SKM-1 (cell line): ENCODE measurements at regions not wholly inside any gene's neighbourhood (a gene's known extent, or its start where the extent isn't known, plus 50 kb on each side); places are given as distances from the start of the nearest gene placed in this dataset.

Experiments
- DNase-seq: peaks from one replicate; lab custom pipeline; 2025; ENCODE audit not compliant: unreplicated experiment; lab: John Stamatoyannopoulos, UW

GRCh38 chr1:239219679-239220078 is 166.7 kb upstream of the CHRM3 start:
- no peak for DNase-seq

- DNase-seq = no peak
Observed at GRCh38 chr1:239218301-239218700, 168.1 kb upstream of the CHRM3 start.

GRCh38 chr1:239212811-239213220 is 173.6 kb upstream of the CHRM3 start:
- DNase-seq = no peak

- no peak for DNase-seq
Observed at GRCh38 chr1:239209591-239209990, 176.8 kb upstream of the CHRM3 start.

GRCh38 chr1:239204401-239204800 is 182.0 kb upstream of the CHRM3 start:
- DNase-seq = no peak

GRCh38 chr1:239197871-239198270 is 188.5 kb upstream of the CHRM3 start:
- no peak for DNase-seq

- DNase-seq = no peak
Observed at GRCh38 chr1:239189998-239190512, 196.3 kb upstream of the CHRM3 start.

- DNase-seq = no peak
Observed at GRCh38 chr1:239186487-239186886, 199.9 kb upstream of the CHRM3 start.

- no peak for DNase-seq
Observed at GRCh38 chr1:239185245-239185619, 201.1 kb upstream of the CHRM3 start.

GRCh38 chr1:239184561-239185244 is 201.7 kb upstream of the CHRM3 start:
- no peak for DNase-seq

- no peak for DNase-seq
Observed at GRCh38 chr1:239178961-239179360, 207.4 kb upstream of the CHRM3 start.

- no peak for DNase-seq
Observed at GRCh38 chr1:239174880-239175279, 211.5 kb upstream of the CHRM3 start.

GRCh38 chr1:239170828-239171227 is 215.5 kb upstream of the CHRM3 start:
- no peak for DNase-seq

GRCh38 chr1:239169276-239169675 is 217.1 kb upstream of the CHRM3 start:
- no peak for DNase-seq

GRCh38 chr1:239164451-239165180 is 221.8 kb upstream of the CHRM3 start:
- DNase-seq = no peak

- no peak for DNase-seq
Observed at GRCh38 chr1:239155466-239156091, 230.8 kb upstream of the CHRM3 start.

GRCh38 chr1:239151937-239152336 is 234.4 kb upstream of the CHRM3 start:
- DNase-seq = no peak

- DNase-seq = no peak
Observed at GRCh38 chr1:239140968-239141367, 245.4 kb upstream of the CHRM3 start.

- DNase-seq = no peak
Observed at GRCh38 chr1:239139801-239140200, 246.6 kb upstream of the CHRM3 start.

- no peak for DNase-seq
Observed at GRCh38 chr1:239128541-239128940, 257.8 kb upstream of the CHRM3 start.

- DNase-seq = no peak
Observed at GRCh38 chr1:239126884-239127283, 259.5 kb upstream of the CHRM3 start.

GRCh38 chr1:239125893-239126292 is 260.5 kb upstream of the CHRM3 start:
- no peak for DNase-seq
